ENCODE measurements at regions not wholly inside any gene's neighbourhood (a gene's known extent, or its start where the extent isn't known, plus 50 kb on each side); places are given as distances from the start of the nearest gene placed in this dataset.
"Not testable (repeated sequence)": the region's sequence is repeated elsewhere in the genome, so short reads cannot be mapped to it uniquely, and the experiment has no call there.

DNA sequence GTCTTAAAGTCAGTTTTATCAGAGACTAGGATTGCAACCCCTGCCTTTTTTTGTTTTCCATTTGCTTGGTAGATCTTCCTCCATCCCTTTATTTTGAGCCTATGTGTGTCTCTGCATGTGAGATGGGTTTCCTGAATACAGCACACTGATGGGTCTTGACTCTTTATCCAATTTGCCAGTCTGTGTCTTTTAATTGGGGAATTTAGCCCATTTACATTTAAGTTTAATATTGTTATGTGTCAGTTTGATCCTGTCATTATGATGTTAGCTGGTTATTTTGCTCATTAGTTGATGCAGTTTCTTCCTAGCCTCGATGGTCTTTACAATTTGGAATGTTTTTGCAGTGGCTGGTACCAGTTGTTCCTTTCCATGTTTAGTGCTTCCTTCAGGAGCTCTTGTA lies 93.3 kb upstream of the GALNT18 start:
- TF ChIP-seq EZH2 (IDR thresholded peaks at IDR 0.05); POLR2AphosphoS5 (IDR thresholded peaks at IDR 0.05; ENCODE audit: borderline replicate concordance, low read depth, low read length): not testable (repeated sequence)

All from SK-N-MC (cell line).